ENCODE measurements at regions not wholly inside any gene's neighbourhood (a gene's known extent, or its start where the extent isn't known, plus 50 kb on each side); places are given as distances from the start of the nearest gene placed in this dataset.

DNA sequence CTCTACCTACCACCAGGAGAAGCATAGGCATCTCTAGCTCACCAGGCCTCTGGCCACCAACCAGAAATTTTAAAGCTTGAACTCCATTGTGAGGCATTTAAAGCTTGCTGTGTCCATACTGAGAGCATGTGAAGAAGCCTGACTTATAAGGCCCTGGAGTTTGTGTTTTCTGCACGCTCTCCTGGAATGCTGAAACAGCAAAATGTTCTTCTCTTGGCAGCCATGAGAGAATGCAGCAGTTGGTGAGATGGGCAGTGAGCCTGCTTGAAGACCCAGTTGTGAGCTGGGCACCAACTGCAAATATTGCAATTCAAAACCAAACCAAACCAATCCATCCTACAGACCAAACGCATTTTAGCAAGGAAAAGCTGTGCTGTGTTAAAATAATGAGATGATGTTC, 170.0 kb upstream of the IVNS1ABP start:
- TF ChIP-seq CTCF (IDR thresholded peaks at IDR 0.05; ENCODE audit: insufficient read depth, low read length, severe bottlenecking) = no peak
- FAIRE-seq (no peak), DNase-seq (ENCODE audit: low read depth) (no peak)
- Histone ChIP-seq H3K4me3 (ENCODE audit: low read depth, low read length) (no peak overlapping the region), H3K36me3 (ENCODE audit: control insufficient read depth, insufficient read depth, low read length) (no peaks in the 10 kb centered on the region), H3K27me3 (ENCODE audit: control insufficient read depth, insufficient read depth, low read length) (no peaks in the 10 kb centered on the region)

DNA sequence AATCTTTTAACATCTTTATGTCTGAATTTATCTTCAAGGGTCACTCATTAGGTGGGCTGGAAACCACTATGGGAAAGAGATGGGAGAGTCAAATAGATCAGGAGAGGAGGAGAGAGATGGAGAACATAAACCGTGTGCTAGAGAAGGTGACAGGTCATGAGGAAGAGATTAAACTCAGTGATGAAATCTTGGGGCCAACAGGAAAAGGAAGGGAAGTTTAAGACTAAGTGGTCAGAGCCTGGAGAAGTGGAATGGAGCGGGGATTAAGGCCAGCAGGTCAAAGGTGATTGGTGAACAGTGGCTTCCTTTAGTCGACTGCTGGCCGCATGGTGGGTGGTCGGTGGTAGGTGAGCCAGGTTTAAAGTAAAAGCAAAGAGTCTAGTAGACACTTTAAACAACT, 169.3 kb upstream of the IVNS1ABP start:
- FAIRE-seq (no peak), DNase-seq (ENCODE audit: low read depth) (no peak)
- H3K27me3 ChIP-seq (ENCODE audit: control insufficient read depth, insufficient read depth, low read length) = no peaks in the 10 kb centered on the region
- H3K36me3 ChIP-seq (ENCODE audit: control insufficient read depth, insufficient read depth, low read length) = no peaks in the 10 kb centered on the region
- H3K4me3 ChIP-seq (ENCODE audit: low read depth, low read length) = no peak overlapping the region
- no peak for TF ChIP-seq CTCF (IDR thresholded peaks at IDR 0.05; ENCODE audit: insufficient read depth, low read length, severe bottlenecking)

GRCh38 chr1:185483664-185484450, 166.8 kb upstream of the IVNS1ABP start:
- DNase-seq (ENCODE audit: low read depth) (peak; percentile 93), FAIRE-seq (peak; percentile 88)
- H3K36me3 ChIP-seq (ENCODE audit: control insufficient read depth, insufficient read depth, low read length) = no peaks in the 10 kb centered on the region
- H3K4me3 ChIP-seq (ENCODE audit: low read depth, low read length) = no peak overlapping the region
- no peaks in the 10 kb centered on the region for H3K27me3 ChIP-seq (ENCODE audit: control insufficient read depth, insufficient read depth, low read length)
- no peak for TF ChIP-seq CTCF (IDR thresholded peaks at IDR 0.05; ENCODE audit: insufficient read depth, low read length, severe bottlenecking)

DNA sequence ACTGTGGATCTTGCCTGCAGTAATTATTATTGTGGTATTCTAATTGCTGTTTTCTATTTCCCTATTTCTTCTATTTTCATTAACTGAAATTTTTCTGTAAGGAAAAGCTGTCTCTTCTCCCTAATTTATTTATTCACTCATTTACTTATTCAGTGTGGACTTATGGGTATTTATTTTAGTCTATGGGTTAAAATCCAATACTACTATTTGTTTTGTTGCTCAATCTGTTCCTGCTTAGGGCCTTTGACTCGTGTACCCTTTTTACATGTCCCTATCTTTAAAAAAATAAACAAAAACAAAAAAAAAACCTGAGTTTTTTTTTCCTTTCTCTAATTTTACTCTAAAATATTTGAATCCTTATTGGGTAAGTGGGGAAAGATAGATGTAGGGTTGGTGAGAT, 166.2 kb upstream of the IVNS1ABP start:
- DNase-seq (ENCODE audit: low read depth) (no peak), FAIRE-seq (no peak)
- H3K27me3 ChIP-seq (ENCODE audit: control insufficient read depth, insufficient read depth, low read length) = no peaks in the 10 kb centered on the region

GRCh38 chr1:185480545-185480944, 163.5 kb upstream of the IVNS1ABP start:
- H3K4me3 ChIP-seq (ENCODE audit: low read depth, low read length) = no peak overlapping the region
- no peaks in the 10 kb centered on the region for H3K27me3 ChIP-seq (ENCODE audit: control insufficient read depth, insufficient read depth, low read length)
- no peak for FAIRE-seq
- TF ChIP-seq CTCF (IDR thresholded peaks at IDR 0.05; ENCODE audit: insufficient read depth, low read length, severe bottlenecking) = no peak
- DNase-seq (ENCODE audit: low read depth) = no peak
- H3K36me3 ChIP-seq (ENCODE audit: control insufficient read depth, insufficient read depth, low read length) = no peaks in the 10 kb centered on the region

More for the DNA sequence above, 166.2 kb upstream of the IVNS1ABP start:
- H3K4me3 ChIP-seq (ENCODE audit: low read depth, low read length) = no peak overlapping the region
- TF ChIP-seq CTCF (IDR thresholded peaks at IDR 0.05; ENCODE audit: insufficient read depth, low read length, severe bottlenecking) = no peak
- no peaks in the 10 kb centered on the region for H3K36me3 ChIP-seq (ENCODE audit: control insufficient read depth, insufficient read depth, low read length)

- no peak for TF ChIP-seq CTCF (IDR thresholded peaks at IDR 0.05; ENCODE audit: insufficient read depth, low read length, severe bottlenecking)
Measured at GRCh38 chr1:185479796-185480195, 162.8 kb upstream of the IVNS1ABP start.

More at GRCh38 chr1:185479796-185480195, 162.8 kb upstream of the IVNS1ABP start:
- DNase-seq (ENCODE audit: low read depth) (no peak), FAIRE-seq (no peak)
- H3K27me3 ChIP-seq (ENCODE audit: control insufficient read depth, insufficient read depth, low read length) = no peaks in the 10 kb centered on the region
- no peak overlapping the region for H3K4me3 ChIP-seq (ENCODE audit: low read depth, low read length)
- H3K36me3 ChIP-seq (ENCODE audit: control insufficient read depth, insufficient read depth, low read length) = no peaks in the 10 kb centered on the region

Measured in bronchial epithelial cell (primary cell).